ENCODE measurements at regions not wholly inside any gene's neighbourhood (a gene's known extent, or its start where the extent isn't known, plus 50 kb on each side); places are given as distances from the start of the nearest gene placed in this dataset.

- Histone ChIP-seq H3K27ac (no peak overlapping the region), H3K4me3 (no peak overlapping the region), H3K36me3 (no peaks in the 10 kb centered on the region), H3K4me1 (no peaks in the 10 kb centered on the region), H3K9me3 (peaks cover 0 to 5% (median 0%) of the 10 kb centered on the region in 3 donors), H3K27me3 (peaks cover 50% of the 10 kb centered on the region)
- WGBS, 2 donors (ENCODE audit: low coverage in 1 of 2) = 55 to 94% methylated on average over 2 to 3 of the region's 3 CpGs
- TF ChIP-seq CTCF (IDR thresholded peaks at IDR 0.05) (no peak), POLR2AphosphoS5 (IDR thresholded peaks at IDR 0.05) (no peak), EP300 (IDR thresholded peaks at IDR 0.05) (no peak), POLR2A (IDR thresholded peaks at IDR 0.05) (no peak)
- ATAC-seq = no peak
These were observed 55.0 kb upstream of the SHH start for GRCh38 chr7:155867280-155867679.

- no peak for ATAC-seq
- Histone ChIP-seq H3K4me3 (no peak overlapping the region), H3K9me3 (peaks cover 0 to 5% (median 0%) of the 10 kb centered on the region in 3 donors), H3K27me3 (peaks cover 62% of the 10 kb centered on the region), H3K36me3 (no peaks in the 10 kb centered on the region), H3K4me1 (peaks cover 0 to 3% (median 0%) of the 10 kb centered on the region in 3 donors), H3K27ac (no peak overlapping the region)
- no peak for TF ChIP-seq EP300 (IDR thresholded peaks at IDR 0.05)
- TF ChIP-seq CTCF (IDR thresholded peaks at IDR 0.05) = no peak
- no peak for TF ChIP-seq POLR2AphosphoS5 (IDR thresholded peaks at IDR 0.05)
- TF ChIP-seq POLR2A (IDR thresholded peaks at IDR 0.05) = no peak
- WGBS, 2 donors (ENCODE audit: low coverage in 1 of 2) = 75% methylated on average over 2 of the region's 19 CpGs; no CpG with 5 or more reads in 1 of the 2 donors
These were observed 53.7 kb upstream of the SHH start for GRCh38 chr7:155865830-155866525.

- no peak for ATAC-seq
- peaks cover 0 to 9% (median 0%) of the 10 kb centered on the region in 3 donors for H3K4me1 ChIP-seq
- H3K36me3 ChIP-seq = no peaks in the 10 kb centered on the region
- peaks cover 63% of the 10 kb centered on the region for H3K27me3 ChIP-seq
- H3K27ac ChIP-seq = no peak overlapping the region
- H3K9me3 ChIP-seq = peaks cover 0 to 5% (median 0%) of the 10 kb centered on the region in 3 donors
- WGBS, 2 donors (ENCODE audit: low coverage in 1 of 2) = 82% methylated on average over 4 to 6 of the region's 11 CpGs
- TF ChIP-seq POLR2AphosphoS5 (IDR thresholded peaks at IDR 0.05) (no peak), POLR2A (IDR thresholded peaks at IDR 0.05) (no peak), CTCF (IDR thresholded peaks at IDR 0.05) (no peak), EP300 (IDR thresholded peaks at IDR 0.05) (no peak)
- no peak overlapping the region for H3K4me3 ChIP-seq
These were observed 52.9 kb upstream of the SHH start for GRCh38 chr7:155864991-155865690.

GRCh38 chr7:155864271-155864985, 52.2 kb upstream of the SHH start:
- Histone ChIP-seq H3K4me3 (no peak overlapping the region), H3K4me1 (peaks cover 0 to 9% (median 0%) of the 10 kb centered on the region in 3 donors), H3K27ac (no peak overlapping the region), H3K36me3 (no peaks in the 10 kb centered on the region), H3K9me3 (peaks cover 0 to 5% (median 0%) of the 10 kb centered on the region in 3 donors), H3K27me3 (peaks cover 65% of the 10 kb centered on the region)
- TF ChIP-seq POLR2AphosphoS5 (IDR thresholded peaks at IDR 0.05) (no peak), EP300 (IDR thresholded peaks at IDR 0.05) (no peak), POLR2A (IDR thresholded peaks at IDR 0.05) (no peak), CTCF (IDR thresholded peaks at IDR 0.05) (no peak)
- 89 to 91% methylated on average over 7 of the region's 10 CpGs for WGBS, 2 donors (ENCODE audit: low coverage in 1 of 2)
- ATAC-seq = no peak
